HL-60 (cell line): ENCODE measurements at regions not wholly inside any gene's neighbourhood (a gene's known extent, or its start where the extent isn't known, plus 50 kb on each side); places are given as distances from the start of the nearest gene placed in this dataset.

Experiments used
- GABPA ChIP-seq: IDR thresholded peaks from 2 replicates; pipeline ENCODE4 v1.6.1; 2012; ENCODE audit warnings: low read depth
- POLR2AphosphoS5 ChIP-seq: IDR thresholded peaks from 2 replicates; pipeline ENCODE4 v1.6.1; 2012; ENCODE audit warnings: low read depth
- SPI1 ChIP-seq: IDR thresholded peaks from 2 replicates; pipeline ENCODE4 v1.6.1; 2012; ENCODE audit warnings: low read depth, mild to moderate bottlenecking, borderline replicate concordance
- TF ChIP-seq, protein P1 (sequence below): IDR thresholded peaks from one replicate; pipeline ENCODE4 v1.5.1; 2011; ENCODE audit warnings: low read length, control low read depth, inconsistent platforms; ENCODE audit not compliant: insufficient read depth
- TF ChIP-seq, protein P2 (sequence below): IDR thresholded peaks from 2 replicates; pipeline ENCODE4 v1.6.1; 2012; ENCODE audit warnings: low read depth; ENCODE audit not compliant: insufficient replicate concordance

DNA sequence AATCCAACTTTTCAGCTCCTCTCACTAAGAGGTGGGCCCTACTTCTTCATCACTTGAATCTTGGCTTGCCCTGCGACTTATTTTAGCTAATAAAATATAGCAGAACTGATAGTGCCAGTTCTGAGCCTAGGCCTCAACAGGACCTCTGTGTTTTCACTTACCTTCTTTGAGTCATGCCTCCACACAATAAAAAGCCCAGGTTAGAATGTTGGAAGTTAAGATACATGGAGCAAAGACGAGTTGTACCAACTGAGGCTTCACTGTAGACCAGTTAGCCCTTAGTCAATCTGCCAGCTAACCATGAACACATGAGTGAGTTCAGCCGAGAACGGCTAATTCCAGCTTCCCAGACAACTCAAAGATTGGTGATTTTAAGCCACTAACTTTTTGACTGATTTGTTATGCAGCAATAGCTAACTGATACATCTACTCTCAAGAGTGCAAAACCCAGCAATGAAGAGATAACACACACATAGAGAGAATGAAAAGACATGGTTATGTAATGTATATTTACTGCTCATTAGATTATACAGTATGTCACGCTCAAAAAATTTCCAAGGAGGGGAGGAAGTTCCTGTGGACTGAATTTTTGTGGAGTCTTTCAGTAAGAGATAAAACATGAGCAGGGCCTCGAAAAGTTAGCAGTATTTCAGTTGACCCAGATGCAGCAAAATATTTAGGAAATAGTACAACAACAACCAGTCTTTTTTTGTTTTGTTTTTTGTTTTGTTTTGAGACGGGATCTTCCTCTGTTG lies 181.1 kb downstream of the MYCN start:
- TF ChIP-seq, protein P1, sequence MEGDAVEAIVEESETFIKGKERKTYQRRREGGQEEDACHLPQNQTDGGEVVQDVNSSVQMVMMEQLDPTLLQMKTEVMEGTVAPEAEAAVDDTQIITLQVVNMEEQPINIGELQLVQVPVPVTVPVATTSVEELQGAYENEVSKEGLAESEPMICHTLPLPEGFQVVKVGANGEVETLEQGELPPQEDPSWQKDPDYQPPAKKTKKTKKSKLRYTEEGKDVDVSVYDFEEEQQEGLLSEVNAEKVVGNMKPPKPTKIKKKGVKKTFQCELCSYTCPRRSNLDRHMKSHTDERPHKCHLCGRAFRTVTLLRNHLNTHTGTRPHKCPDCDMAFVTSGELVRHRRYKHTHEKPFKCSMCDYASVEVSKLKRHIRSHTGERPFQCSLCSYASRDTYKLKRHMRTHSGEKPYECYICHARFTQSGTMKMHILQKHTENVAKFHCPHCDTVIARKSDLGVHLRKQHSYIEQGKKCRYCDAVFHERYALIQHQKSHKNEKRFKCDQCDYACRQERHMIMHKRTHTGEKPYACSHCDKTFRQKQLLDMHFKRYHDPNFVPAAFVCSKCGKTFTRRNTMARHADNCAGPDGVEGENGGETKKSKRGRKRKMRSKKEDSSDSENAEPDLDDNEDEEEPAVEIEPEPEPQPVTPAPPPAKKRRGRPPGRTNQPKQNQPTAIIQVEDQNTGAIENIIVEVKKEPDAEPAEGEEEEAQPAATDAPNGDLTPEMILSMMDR = no peak
- no peak for TF ChIP-seq GABPA
- no peak for TF ChIP-seq POLR2AphosphoS5
- TF ChIP-seq, protein P2, sequence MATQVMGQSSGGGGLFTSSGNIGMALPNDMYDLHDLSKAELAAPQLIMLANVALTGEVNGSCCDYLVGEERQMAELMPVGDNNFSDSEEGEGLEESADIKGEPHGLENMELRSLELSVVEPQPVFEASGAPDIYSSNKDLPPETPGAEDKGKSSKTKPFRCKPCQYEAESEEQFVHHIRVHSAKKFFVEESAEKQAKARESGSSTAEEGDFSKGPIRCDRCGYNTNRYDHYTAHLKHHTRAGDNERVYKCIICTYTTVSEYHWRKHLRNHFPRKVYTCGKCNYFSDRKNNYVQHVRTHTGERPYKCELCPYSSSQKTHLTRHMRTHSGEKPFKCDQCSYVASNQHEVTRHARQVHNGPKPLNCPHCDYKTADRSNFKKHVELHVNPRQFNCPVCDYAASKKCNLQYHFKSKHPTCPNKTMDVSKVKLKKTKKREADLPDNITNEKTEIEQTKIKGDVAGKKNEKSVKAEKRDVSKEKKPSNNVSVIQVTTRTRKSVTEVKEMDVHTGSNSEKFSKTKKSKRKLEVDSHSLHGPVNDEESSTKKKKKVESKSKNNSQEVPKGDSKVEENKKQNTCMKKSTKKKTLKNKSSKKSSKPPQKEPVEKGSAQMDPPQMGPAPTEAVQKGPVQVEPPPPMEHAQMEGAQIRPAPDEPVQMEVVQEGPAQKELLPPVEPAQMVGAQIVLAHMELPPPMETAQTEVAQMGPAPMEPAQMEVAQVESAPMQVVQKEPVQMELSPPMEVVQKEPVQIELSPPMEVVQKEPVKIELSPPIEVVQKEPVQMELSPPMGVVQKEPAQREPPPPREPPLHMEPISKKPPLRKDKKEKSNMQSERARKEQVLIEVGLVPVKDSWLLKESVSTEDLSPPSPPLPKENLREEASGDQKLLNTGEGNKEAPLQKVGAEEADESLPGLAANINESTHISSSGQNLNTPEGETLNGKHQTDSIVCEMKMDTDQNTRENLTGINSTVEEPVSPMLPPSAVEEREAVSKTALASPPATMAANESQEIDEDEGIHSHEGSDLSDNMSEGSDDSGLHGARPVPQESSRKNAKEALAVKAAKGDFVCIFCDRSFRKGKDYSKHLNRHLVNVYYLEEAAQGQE = no peak
- no peak for TF ChIP-seq SPI1
